ENCODE measurements at regions not wholly inside any gene's neighbourhood (a gene's known extent, or its start where the extent isn't known, plus 50 kb on each side); places are given as distances from the start of the nearest gene placed in this dataset.

GRCh38 chr3:124478830-124479229 lies 251.4 kb upstream of the UMPS start:
- H3K27me3 Mint-ChIP-seq, result peaks cover 15% of the 10 kb centered on the region
- ATAC-seq (ENCODE audit: low read depth), result no peak
- H3K4me1 Mint-ChIP-seq, result no peaks in the 10 kb centered on the region

GRCh38 chr3:124483915-124484470 lies 246.3 kb upstream of the UMPS start:
- Mint-ChIP-seq H3K27ac (no peak overlapping the region), H3K27me3 (peaks cover 13% of the 10 kb centered on the region), H3K36me3 (no peaks in the 10 kb centered on the region), H3K4me1 (no peaks in the 10 kb centered on the region), H3K9me3 (no peaks in the 10 kb centered on the region), H3K4me3 (no peak overlapping the region)
- no peak for ATAC-seq (ENCODE audit: low read depth)
- DNase-seq (ENCODE audit: low spot score in 2 of 2), result no peak

More at GRCh38 chr3:124478830-124479229, 251.4 kb upstream of the UMPS start:
- Mint-ChIP-seq H3K4me3 (no peak overlapping the region), H3K27ac (no peak overlapping the region), H3K36me3 (no peaks in the 10 kb centered on the region), H3K9me3 (no peaks in the 10 kb centered on the region)
- DNase-seq (ENCODE audit: low spot score in 2 of 2), result no peak

- ATAC-seq (ENCODE audit: low read depth) (no peak), DNase-seq (ENCODE audit: low spot score in 2 of 2) (no peak)
- Mint-ChIP-seq H3K9me3 (no peaks in the 10 kb centered on the region), H3K36me3 (no peaks in the 10 kb centered on the region), H3K4me1 (peaks cover 2% of the 10 kb centered on the region), H3K27ac (no peak overlapping the region), H3K27me3 (peaks cover 13% of the 10 kb centered on the region), H3K4me3 (no peak overlapping the region)
Observed at GRCh38 chr3:124486324-124486723, 243.9 kb upstream of the UMPS start.

GRCh38 chr3:124489506-124489905 lies 240.7 kb upstream of the UMPS start:
- no peaks in the 10 kb centered on the region for H3K9me3 Mint-ChIP-seq
- H3K36me3 Mint-ChIP-seq, result no peaks in the 10 kb centered on the region
- H3K4me3 Mint-ChIP-seq, result no peak overlapping the region
- H3K4me1 Mint-ChIP-seq, result peaks cover 2% of the 10 kb centered on the region
- no peak for ATAC-seq (ENCODE audit: low read depth)
- H3K27me3 Mint-ChIP-seq, result peaks cover 2% of the 10 kb centered on the region
- no peak overlapping the region for H3K27ac Mint-ChIP-seq
- no peak for DNase-seq (ENCODE audit: low spot score in 2 of 2)

GRCh38 chr3:124491098-124491497 lies 239.2 kb upstream of the UMPS start:
- no peak for ATAC-seq (ENCODE audit: low read depth)
- no peaks in the 10 kb centered on the region for H3K9me3 Mint-ChIP-seq
- no peak for DNase-seq (ENCODE audit: low spot score in 2 of 2)
- H3K4me1 Mint-ChIP-seq, result peaks cover 5% of the 10 kb centered on the region
- H3K36me3 Mint-ChIP-seq, result no peaks in the 10 kb centered on the region
- H3K27me3 Mint-ChIP-seq, result peaks cover 2% of the 10 kb centered on the region
- H3K27ac Mint-ChIP-seq, result no peak overlapping the region
- H3K4me3 Mint-ChIP-seq, result no peak overlapping the region

GRCh38 chr3:124491875-124492274 lies 238.4 kb upstream of the UMPS start:
- no peak overlapping the region for H3K4me3 Mint-ChIP-seq

GRCh38 chr3:124492824-124493223 lies 237.4 kb upstream of the UMPS start:
- no peak overlapping the region for H3K4me3 Mint-ChIP-seq
- H3K9me3 Mint-ChIP-seq, result no peaks in the 10 kb centered on the region
- ATAC-seq (ENCODE audit: low read depth), result no peak
- peaks cover 5% of the 10 kb centered on the region for H3K27me3 Mint-ChIP-seq
- DNase-seq (ENCODE audit: low spot score in 2 of 2), result no peak
- no peak overlapping the region for H3K27ac Mint-ChIP-seq
- peaks cover 10% of the 10 kb centered on the region for H3K4me1 Mint-ChIP-seq
- no peaks in the 10 kb centered on the region for H3K36me3 Mint-ChIP-seq

More at GRCh38 chr3:124491875-124492274, 238.4 kb upstream of the UMPS start:
- H3K4me1 Mint-ChIP-seq, result peaks cover 10% of the 10 kb centered on the region
- H3K27ac Mint-ChIP-seq, result no peak overlapping the region
- DNase-seq (ENCODE audit: low spot score in 2 of 2) (no peak), ATAC-seq (ENCODE audit: low read depth) (no peak)
- H3K36me3 Mint-ChIP-seq, result no peaks in the 10 kb centered on the region
- peaks cover 5% of the 10 kb centered on the region for H3K27me3 Mint-ChIP-seq
- no peaks in the 10 kb centered on the region for H3K9me3 Mint-ChIP-seq

- Mint-ChIP-seq H3K36me3 (no peaks in the 10 kb centered on the region), H3K27me3 (peaks cover 5% of the 10 kb centered on the region), H3K4me1 (peaks cover 8% of the 10 kb centered on the region), H3K4me3 (no peak overlapping the region), H3K9me3 (no peaks in the 10 kb centered on the region), H3K27ac (no peak overlapping the region)
- DNase-seq (ENCODE audit: low spot score in 2 of 2) (no peak), ATAC-seq (ENCODE audit: low read depth) (no peak)
Observed at GRCh38 chr3:124496061-124496460, 234.2 kb upstream of the UMPS start.

GRCh38 chr3:124497487-124497886 lies 232.8 kb upstream of the UMPS start:
- no peaks in the 10 kb centered on the region for H3K9me3 Mint-ChIP-seq

GRCh38 chr3:124498891-124499290 lies 231.4 kb upstream of the UMPS start:
- no peak for ATAC-seq (ENCODE audit: low read depth)
- no peaks in the 10 kb centered on the region for H3K9me3 Mint-ChIP-seq
- peaks cover 8% of the 10 kb centered on the region for H3K27me3 Mint-ChIP-seq
- H3K27ac Mint-ChIP-seq, result no peak overlapping the region
- no peaks in the 10 kb centered on the region for H3K36me3 Mint-ChIP-seq
- H3K4me1 Mint-ChIP-seq, result peaks cover 8% of the 10 kb centered on the region
- no peak overlapping the region for H3K4me3 Mint-ChIP-seq
- DNase-seq (ENCODE audit: low spot score in 2 of 2), result no peak

More at GRCh38 chr3:124497487-124497886, 232.8 kb upstream of the UMPS start:
- ATAC-seq (ENCODE audit: low read depth) (no peak), DNase-seq (ENCODE audit: low spot score in 2 of 2) (no peak)
- Mint-ChIP-seq H3K27ac (no peak overlapping the region), H3K36me3 (no peaks in the 10 kb centered on the region), H3K4me1 (peaks cover 8% of the 10 kb centered on the region), H3K4me3 (no peak overlapping the region), H3K27me3 (peaks cover 8% of the 10 kb centered on the region)

- Mint-ChIP-seq H3K9me3 (peaks cover 1% of the 10 kb centered on the region), H3K4me3 (no peak overlapping the region), H3K27ac (no peak overlapping the region), H3K27me3 (peaks cover 5% of the 10 kb centered on the region), H3K4me1 (no peaks in the 10 kb centered on the region), H3K36me3 (peaks cover 1% of the 10 kb centered on the region)
- ATAC-seq (ENCODE audit: low read depth) (no peak), DNase-seq (ENCODE audit: low spot score in 2 of 2) (no peak)
Observed at GRCh38 chr3:124504332-124505059, 225.8 kb upstream of the UMPS start.

- ATAC-seq (ENCODE audit: low read depth) (no peak), DNase-seq (ENCODE audit: low spot score in 2 of 2) (no peak)
- Mint-ChIP-seq H3K4me3 (no peak overlapping the region), H3K4me1 (no peaks in the 10 kb centered on the region), H3K36me3 (peaks cover 1% of the 10 kb centered on the region), H3K27me3 (peaks cover 10% of the 10 kb centered on the region), H3K27ac (no peak overlapping the region), H3K9me3 (peaks cover 1% of the 10 kb centered on the region)
Observed at GRCh38 chr3:124509884-124510283, 220.4 kb upstream of the UMPS start.

- Mint-ChIP-seq H3K4me3 (no peak overlapping the region), H3K36me3 (peaks cover 1% of the 10 kb centered on the region), H3K27me3 (peaks cover 10% of the 10 kb centered on the region), H3K4me1 (no peaks in the 10 kb centered on the region), H3K9me3 (peaks cover 1% of the 10 kb centered on the region), H3K27ac (no peak overlapping the region)
- no peak for DNase-seq (ENCODE audit: low spot score in 2 of 2)
- ATAC-seq (ENCODE audit: low read depth), result no peak
Observed at GRCh38 chr3:124510290-124510689, 220.0 kb upstream of the UMPS start.

GRCh38 chr3:124512881-124513609 lies 217.2 kb upstream of the UMPS start:
- Mint-ChIP-seq H3K9me3 (peaks cover 1% of the 10 kb centered on the region), H3K27ac (no peak overlapping the region), H3K4me3 (no peak overlapping the region), H3K27me3 (peaks cover 11% of the 10 kb centered on the region), H3K4me1 (no peaks in the 10 kb centered on the region), H3K36me3 (peaks cover 1% of the 10 kb centered on the region)
- ATAC-seq (ENCODE audit: low read depth) (no peak), DNase-seq (ENCODE audit: low spot score in 2 of 2) (no peak)

Measured in memory B cell (primary cell).